ENCODE measurements at regions not wholly inside any gene's neighbourhood (a gene's known extent, or its start where the extent isn't known, plus 50 kb on each side); places are given as distances from the start of the nearest gene placed in this dataset.
"Not testable (repeated sequence)": the region's sequence is repeated elsewhere in the genome, so short reads cannot be mapped to it uniquely, and the experiment has no call there.

DNA sequence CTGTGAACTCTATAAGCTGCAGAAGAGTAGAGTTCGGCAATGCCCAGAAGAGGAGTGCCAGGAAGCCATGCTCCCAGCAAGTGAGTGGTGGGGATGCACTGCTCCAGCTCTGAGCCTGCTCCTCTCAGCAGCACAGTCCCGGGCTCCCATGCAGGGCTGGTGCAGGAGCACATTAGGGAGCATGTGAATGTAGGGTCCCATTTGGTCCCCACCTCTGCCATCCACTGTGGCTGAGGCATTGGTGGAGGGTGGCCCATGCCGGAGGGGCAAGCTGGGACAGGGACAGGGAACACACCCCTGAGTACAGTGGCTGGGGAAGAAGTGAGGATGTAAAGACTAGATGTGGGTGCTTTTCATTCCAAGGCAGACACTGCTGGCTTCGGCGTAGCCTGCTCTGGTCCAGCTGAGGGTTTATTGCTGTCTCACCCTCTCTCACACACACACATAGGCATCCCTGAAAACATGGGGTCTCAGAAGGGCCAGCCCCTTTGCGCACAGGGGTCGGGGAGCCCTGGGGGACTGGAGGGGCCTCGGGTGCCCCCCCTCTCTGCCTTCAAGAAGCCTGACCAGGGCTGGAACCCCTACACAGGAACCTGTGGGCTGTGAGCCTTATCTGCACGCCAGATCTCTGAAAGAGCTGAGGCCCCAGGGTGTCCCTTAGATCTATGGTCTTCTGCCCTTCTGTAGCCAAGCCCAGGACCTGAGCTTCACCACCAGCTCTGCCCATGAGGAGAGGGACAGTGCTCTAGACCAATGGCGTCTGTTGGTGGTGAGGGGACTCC is 341.0 kb downstream of the TCERG1L start:
- no peak overlapping the region for H3K4me3 ChIP-seq (ENCODE audit: low read depth in 1 of 2, low read length in 1 of 2)
- H3K27ac ChIP-seq, result no peak overlapping the region
- H3K9me3 ChIP-seq, result no peaks in the 10 kb centered on the region
- no peaks in the 10 kb centered on the region for H3K4me1 ChIP-seq (ENCODE audit: control insufficient read depth in 1 of 2, insufficient read depth in 1 of 2, low read depth in 1 of 2, low read length in 1 of 2)
- no peaks in the 10 kb centered on the region for H3K36me3 ChIP-seq
- TF ChIP-seq, protein P1, sequence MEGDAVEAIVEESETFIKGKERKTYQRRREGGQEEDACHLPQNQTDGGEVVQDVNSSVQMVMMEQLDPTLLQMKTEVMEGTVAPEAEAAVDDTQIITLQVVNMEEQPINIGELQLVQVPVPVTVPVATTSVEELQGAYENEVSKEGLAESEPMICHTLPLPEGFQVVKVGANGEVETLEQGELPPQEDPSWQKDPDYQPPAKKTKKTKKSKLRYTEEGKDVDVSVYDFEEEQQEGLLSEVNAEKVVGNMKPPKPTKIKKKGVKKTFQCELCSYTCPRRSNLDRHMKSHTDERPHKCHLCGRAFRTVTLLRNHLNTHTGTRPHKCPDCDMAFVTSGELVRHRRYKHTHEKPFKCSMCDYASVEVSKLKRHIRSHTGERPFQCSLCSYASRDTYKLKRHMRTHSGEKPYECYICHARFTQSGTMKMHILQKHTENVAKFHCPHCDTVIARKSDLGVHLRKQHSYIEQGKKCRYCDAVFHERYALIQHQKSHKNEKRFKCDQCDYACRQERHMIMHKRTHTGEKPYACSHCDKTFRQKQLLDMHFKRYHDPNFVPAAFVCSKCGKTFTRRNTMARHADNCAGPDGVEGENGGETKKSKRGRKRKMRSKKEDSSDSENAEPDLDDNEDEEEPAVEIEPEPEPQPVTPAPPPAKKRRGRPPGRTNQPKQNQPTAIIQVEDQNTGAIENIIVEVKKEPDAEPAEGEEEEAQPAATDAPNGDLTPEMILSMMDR (IDR thresholded peaks at IDR 0.05), result no peak
- no peaks in the 10 kb centered on the region for H3K27me3 ChIP-seq

DNA sequence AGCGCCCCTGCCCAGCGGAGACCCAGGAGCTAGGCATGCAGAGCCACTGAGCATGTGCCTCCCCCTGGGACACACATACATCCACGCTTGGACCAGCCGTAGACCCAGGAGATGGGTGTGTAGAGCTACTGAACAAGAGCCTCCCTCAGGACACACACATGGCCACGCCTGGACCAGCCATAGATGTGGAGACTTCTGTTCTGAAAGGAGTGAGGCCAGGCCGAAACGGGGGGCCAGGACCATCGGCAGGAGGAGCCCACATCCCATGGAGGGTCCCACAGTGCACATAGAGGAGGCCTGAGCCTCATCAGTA is 340.4 kb downstream of the TCERG1L start:
- Histone ChIP-seq H3K27ac (no peak overlapping the region), H3K27me3 (no peaks in the 10 kb centered on the region), H3K4me1 (ENCODE audit: control insufficient read depth in 1 of 2, insufficient read depth in 1 of 2, low read depth in 1 of 2, low read length in 1 of 2) (no peaks in the 10 kb centered on the region), H3K9me3 (no peaks in the 10 kb centered on the region), H3K4me3 (ENCODE audit: low read depth in 1 of 2, low read length in 1 of 2) (no peak overlapping the region), H3K36me3 (no peaks in the 10 kb centered on the region)
- TF ChIP-seq, protein P1 (IDR thresholded peaks at IDR 0.05), result no peak

DNA sequence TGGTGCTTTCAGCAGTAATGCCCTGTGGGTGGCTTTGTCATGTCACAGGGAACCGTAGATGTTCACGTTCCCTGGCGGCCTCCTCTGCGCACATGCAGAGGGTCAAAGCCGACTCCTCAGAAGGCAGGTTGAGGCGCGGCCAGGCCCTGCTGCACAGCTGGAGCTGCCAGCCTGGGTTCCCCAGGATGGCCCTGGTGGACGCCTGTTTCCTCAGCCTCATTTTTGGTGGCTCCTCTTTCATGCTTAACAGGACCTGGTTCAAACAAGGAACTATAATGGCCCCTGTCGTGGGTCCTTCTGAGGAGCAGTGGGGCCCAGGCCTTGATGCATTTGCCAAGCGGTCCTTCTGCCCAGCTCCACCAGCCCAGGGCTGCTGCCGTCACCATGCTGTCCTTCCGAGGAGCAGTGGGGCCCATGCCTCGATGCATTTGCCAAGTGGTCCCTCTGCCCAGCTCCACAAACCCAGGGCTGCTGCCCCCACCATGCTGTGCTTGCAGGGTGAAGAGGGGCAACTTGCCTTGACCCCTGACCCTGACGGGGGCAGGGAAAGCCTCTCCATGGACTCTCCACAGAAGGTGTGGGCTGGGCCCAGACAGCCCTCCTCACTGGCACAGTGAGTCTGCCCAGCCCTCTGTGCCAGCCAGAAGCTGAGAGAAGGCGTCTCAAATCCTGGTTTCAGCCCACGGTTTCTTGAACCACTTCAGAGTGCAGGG is 338.2 kb downstream of the TCERG1L start:
- TF ChIP-seq, protein P1 (IDR thresholded peaks at IDR 0.05), result no peak
- Histone ChIP-seq H3K27me3 (no peaks in the 10 kb centered on the region), H3K4me3 (ENCODE audit: low read depth in 1 of 2, low read length in 1 of 2) (no peak overlapping the region), H3K36me3 (no peaks in the 10 kb centered on the region), H3K4me1 (ENCODE audit: control insufficient read depth in 1 of 2, insufficient read depth in 1 of 2, low read depth in 1 of 2, low read length in 1 of 2) (no peaks in the 10 kb centered on the region), H3K9me3 (no peaks in the 10 kb centered on the region), H3K27ac (no peak overlapping the region)

DNA sequence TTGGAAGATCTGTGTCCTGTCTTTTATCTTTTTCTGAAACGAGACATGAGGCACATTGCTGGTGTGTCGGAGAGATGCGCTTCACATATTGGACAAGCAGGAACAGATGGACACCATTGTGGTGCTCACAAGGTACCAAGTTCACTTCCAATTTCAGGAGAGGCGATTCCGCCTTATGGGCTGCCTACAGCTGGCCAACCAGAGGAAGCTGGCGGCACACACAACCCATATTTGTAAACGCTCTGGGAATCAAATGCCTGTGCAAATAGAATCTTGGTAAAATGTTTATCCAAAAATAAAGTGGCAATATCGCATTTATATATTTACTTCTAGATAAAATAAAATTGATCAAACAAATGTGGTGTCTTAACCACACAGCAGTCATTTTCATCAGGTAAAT is 337.4 kb downstream of the TCERG1L start:
- no peak overlapping the region for H3K4me3 ChIP-seq (ENCODE audit: low read depth in 1 of 2, low read length in 1 of 2)
- no peaks in the 10 kb centered on the region for H3K9me3 ChIP-seq
- TF ChIP-seq, protein P1 (IDR thresholded peaks at IDR 0.05), result no peak
- no peaks in the 10 kb centered on the region for H3K27me3 ChIP-seq
- no peaks in the 10 kb centered on the region for H3K4me1 ChIP-seq (ENCODE audit: control insufficient read depth in 1 of 2, insufficient read depth in 1 of 2, low read depth in 1 of 2, low read length in 1 of 2)
- no peak overlapping the region for H3K27ac ChIP-seq
- no peaks in the 10 kb centered on the region for H3K36me3 ChIP-seq

DNA sequence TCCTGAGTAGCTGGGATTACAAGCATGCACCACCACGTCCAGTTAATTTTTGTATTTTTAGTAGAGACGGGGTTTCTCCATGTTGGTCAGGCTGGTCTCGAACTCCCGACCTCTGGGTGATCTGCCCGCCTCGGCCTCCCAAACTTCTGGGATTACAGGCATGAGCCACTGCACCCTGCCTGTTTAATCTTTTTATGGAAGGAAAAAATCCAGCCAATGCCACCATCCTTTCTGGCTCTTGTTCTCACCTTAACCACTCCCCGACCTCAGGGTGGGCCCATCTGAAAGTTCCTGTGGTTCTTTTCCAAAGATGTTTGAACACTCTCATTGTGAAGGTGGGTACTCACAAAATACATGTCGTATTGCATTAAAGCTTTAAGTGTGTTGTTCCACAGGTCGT is 336.2 kb downstream of the TCERG1L start:
- not testable (repeated sequence) for H3K9me3 ChIP-seq; H3K27me3 ChIP-seq; H3K36me3 ChIP-seq; H3K4me1 ChIP-seq (ENCODE audit: control insufficient read depth in 1 of 2, insufficient read depth in 1 of 2, low read depth in 1 of 2, low read length in 1 of 2); H3K4me3 ChIP-seq (ENCODE audit: low read depth in 1 of 2, low read length in 1 of 2); H3K27ac ChIP-seq

DNA sequence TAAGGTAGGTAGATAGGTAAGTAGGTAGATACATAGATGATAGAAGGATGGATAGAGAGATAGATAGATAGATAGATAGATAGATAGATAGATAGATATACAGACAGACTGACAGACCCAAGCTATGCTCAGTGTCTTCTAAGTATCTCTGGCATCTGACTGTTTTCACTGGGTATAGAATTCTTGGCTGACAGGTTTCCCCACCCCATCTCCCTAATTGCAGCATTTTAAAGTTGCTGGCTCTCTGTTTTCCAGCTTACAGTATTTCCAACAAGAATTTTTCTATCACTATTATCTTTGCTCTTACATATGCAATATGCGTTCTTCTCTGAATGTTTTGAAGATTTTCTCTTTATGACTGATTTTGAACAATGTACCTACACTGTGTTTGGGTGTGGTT is 328.7 kb downstream of the TCERG1L start:
- Histone ChIP-seq H3K9me3 (no peaks in the 10 kb centered on the region), H3K27ac (no peak overlapping the region), H3K4me1 (ENCODE audit: control insufficient read depth in 1 of 2, insufficient read depth in 1 of 2, low read depth in 1 of 2, low read length in 1 of 2) (no peaks in the 10 kb centered on the region), H3K27me3 (no peaks in the 10 kb centered on the region), H3K4me3 (ENCODE audit: low read depth in 1 of 2, low read length in 1 of 2) (no peak overlapping the region), H3K36me3 (no peaks in the 10 kb centered on the region)
- TF ChIP-seq, protein P1 (IDR thresholded peaks at IDR 0.05), result no peak
